ENCODE measurements at regions not wholly inside any gene's neighbourhood (a gene's known extent, or its start where the extent isn't known, plus 50 kb on each side); places are given as distances from the start of the nearest gene placed in this dataset.

- TF ChIP-seq, protein P1, sequence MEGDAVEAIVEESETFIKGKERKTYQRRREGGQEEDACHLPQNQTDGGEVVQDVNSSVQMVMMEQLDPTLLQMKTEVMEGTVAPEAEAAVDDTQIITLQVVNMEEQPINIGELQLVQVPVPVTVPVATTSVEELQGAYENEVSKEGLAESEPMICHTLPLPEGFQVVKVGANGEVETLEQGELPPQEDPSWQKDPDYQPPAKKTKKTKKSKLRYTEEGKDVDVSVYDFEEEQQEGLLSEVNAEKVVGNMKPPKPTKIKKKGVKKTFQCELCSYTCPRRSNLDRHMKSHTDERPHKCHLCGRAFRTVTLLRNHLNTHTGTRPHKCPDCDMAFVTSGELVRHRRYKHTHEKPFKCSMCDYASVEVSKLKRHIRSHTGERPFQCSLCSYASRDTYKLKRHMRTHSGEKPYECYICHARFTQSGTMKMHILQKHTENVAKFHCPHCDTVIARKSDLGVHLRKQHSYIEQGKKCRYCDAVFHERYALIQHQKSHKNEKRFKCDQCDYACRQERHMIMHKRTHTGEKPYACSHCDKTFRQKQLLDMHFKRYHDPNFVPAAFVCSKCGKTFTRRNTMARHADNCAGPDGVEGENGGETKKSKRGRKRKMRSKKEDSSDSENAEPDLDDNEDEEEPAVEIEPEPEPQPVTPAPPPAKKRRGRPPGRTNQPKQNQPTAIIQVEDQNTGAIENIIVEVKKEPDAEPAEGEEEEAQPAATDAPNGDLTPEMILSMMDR (IDR thresholded peaks at IDR 0.05; ENCODE audit: borderline replicate concordance, extremely low read depth, insufficient read depth): no peak
- FAIRE-seq (no peak), DNase-seq (no peak)
- no peaks in the 10 kb centered on the region for H3K9me3 ChIP-seq (ENCODE audit: control insufficient read depth in 2 of 3, insufficient read depth in 1 of 3, low read length in 3 of 3)
- no peaks in the 10 kb centered on the region for H3K27me3 ChIP-seq (ENCODE audit: control insufficient read depth, insufficient read depth, low read length)
- H3K4me1 ChIP-seq (ENCODE audit: control insufficient read depth in 2 of 3, insufficient read depth in 2 of 3, low read depth in 1 of 3, low read length in 3 of 3): no peaks in the 10 kb centered on the region
- no peak overlapping the region for H3K9ac ChIP-seq (ENCODE audit: low read length in 3 of 3)
- H3K36me3 ChIP-seq (ENCODE audit: control insufficient read depth in 2 of 3, insufficient read depth in 3 of 3, low read length in 3 of 3): no peaks in the 10 kb centered on the region
- intact Hi-C loops (cut with DNase I): no loop called here
- H3K27ac ChIP-seq (ENCODE audit: low read depth in 2 of 2, low read length in 2 of 2): no peak overlapping the region
- H3K4me3 ChIP-seq (ENCODE audit: low read length in 3 of 3): no peak overlapping the region
Measured at GRCh38 chr5:89187268-89187667, 304.3 kb upstream of the MEF2C start.

GRCh38 chr5:89181546-89181945 lies 298.6 kb upstream of the MEF2C start:
- Histone ChIP-seq H3K27me3 (ENCODE audit: control insufficient read depth, insufficient read depth, low read length) (no peaks in the 10 kb centered on the region), H3K4me3 (ENCODE audit: low read length in 3 of 3) (no peak overlapping the region), H3K36me3 (ENCODE audit: control insufficient read depth in 2 of 3, insufficient read depth in 3 of 3, low read length in 3 of 3) (no peaks in the 10 kb centered on the region), H3K4me1 (ENCODE audit: control insufficient read depth in 2 of 3, insufficient read depth in 2 of 3, low read depth in 1 of 3, low read length in 3 of 3) (no peaks in the 10 kb centered on the region), H3K9me3 (ENCODE audit: control insufficient read depth in 2 of 3, insufficient read depth in 1 of 3, low read length in 3 of 3) (no peaks in the 10 kb centered on the region), H3K9ac (ENCODE audit: low read length in 3 of 3) (no peak overlapping the region), H3K27ac (ENCODE audit: low read depth in 2 of 2, low read length in 2 of 2) (no peak overlapping the region)
- no peak for DNase-seq
- no peak for FAIRE-seq
- intact Hi-C loops (cut with DNase I): no loop called here
- TF ChIP-seq, protein P1 (IDR thresholded peaks at IDR 0.05; ENCODE audit: borderline replicate concordance, extremely low read depth, insufficient read depth): no peak

DNA sequence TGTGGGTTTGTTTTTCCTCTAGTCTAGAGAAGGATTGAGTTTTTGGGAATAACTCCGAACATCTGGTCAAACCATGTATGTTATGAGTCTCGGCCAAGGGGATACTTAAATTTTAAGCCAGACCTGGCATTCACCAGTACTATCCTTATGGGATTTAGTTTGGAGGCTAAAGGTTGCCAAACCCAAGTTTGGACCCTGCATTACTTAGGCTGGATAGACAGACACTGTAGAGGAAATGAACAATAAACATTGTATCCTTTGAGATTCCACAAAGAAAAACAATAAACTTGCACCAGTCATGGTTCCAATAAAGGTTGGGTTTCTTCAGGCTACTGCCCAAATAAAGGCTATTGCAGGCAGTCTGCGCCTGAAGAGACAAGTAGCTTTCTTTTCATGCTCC lies 296.7 kb upstream of the MEF2C start:
- H3K4me1 ChIP-seq (ENCODE audit: control insufficient read depth in 2 of 3, insufficient read depth in 2 of 3, low read depth in 1 of 3, low read length in 3 of 3): no peaks in the 10 kb centered on the region
- H3K9me3 ChIP-seq (ENCODE audit: control insufficient read depth in 2 of 3, insufficient read depth in 1 of 3, low read length in 3 of 3): no peaks in the 10 kb centered on the region
- FAIRE-seq: no peak
- H3K4me3 ChIP-seq (ENCODE audit: low read length in 3 of 3): no peak overlapping the region
- no peak for DNase-seq
- TF ChIP-seq, protein P1 (IDR thresholded peaks at IDR 0.05; ENCODE audit: borderline replicate concordance, extremely low read depth, insufficient read depth): no peak
- H3K27me3 ChIP-seq (ENCODE audit: control insufficient read depth, insufficient read depth, low read length): no peaks in the 10 kb centered on the region
- no peak overlapping the region for H3K9ac ChIP-seq (ENCODE audit: low read length in 3 of 3)
- intact Hi-C loops (cut with DNase I): no loop called here
- H3K36me3 ChIP-seq (ENCODE audit: control insufficient read depth in 2 of 3, insufficient read depth in 3 of 3, low read length in 3 of 3): no peaks in the 10 kb centered on the region
- H3K27ac ChIP-seq (ENCODE audit: low read depth in 2 of 2, low read length in 2 of 2): no peak overlapping the region

GRCh38 chr5:89178541-89178940 lies 295.6 kb upstream of the MEF2C start:
- intact Hi-C loops (cut with DNase I): no loop called here
- no peaks in the 10 kb centered on the region for H3K27me3 ChIP-seq (ENCODE audit: control insufficient read depth, insufficient read depth, low read length)
- H3K27ac ChIP-seq (ENCODE audit: low read depth in 2 of 2, low read length in 2 of 2): no peak overlapping the region
- H3K4me1 ChIP-seq (ENCODE audit: control insufficient read depth in 2 of 3, insufficient read depth in 2 of 3, low read depth in 1 of 3, low read length in 3 of 3): no peaks in the 10 kb centered on the region
- no peaks in the 10 kb centered on the region for H3K9me3 ChIP-seq (ENCODE audit: control insufficient read depth in 2 of 3, insufficient read depth in 1 of 3, low read length in 3 of 3)
- TF ChIP-seq, protein P1 (IDR thresholded peaks at IDR 0.05; ENCODE audit: borderline replicate concordance, extremely low read depth, insufficient read depth): no peak
- no peak overlapping the region for H3K9ac ChIP-seq (ENCODE audit: low read length in 3 of 3)
- DNase-seq: no peak
- no peaks in the 10 kb centered on the region for H3K36me3 ChIP-seq (ENCODE audit: control insufficient read depth in 2 of 3, insufficient read depth in 3 of 3, low read length in 3 of 3)
- no peak overlapping the region for H3K4me3 ChIP-seq (ENCODE audit: low read length in 3 of 3)
- no peak for FAIRE-seq
